CD8-positive, alpha-beta memory T cell (primary cell): ENCODE measurements at regions not wholly inside any gene's neighbourhood (a gene's known extent, or its start where the extent isn't known, plus 50 kb on each side); places are given as distances from the start of the nearest gene placed in this dataset.
"Not testable (repeated sequence)": the region's sequence is repeated elsewhere in the genome, so short reads cannot be mapped to it uniquely, and the experiment has no call there.

Experiments used
- CTCF ChIA-PET: fragments of 350-600 bp; sonication (Branson Sonifier 250); formaldehyde crosslinking; loops from one replicate; lab custom pipeline; 2021; ENCODE audit warnings: antibody characterized with exemption; lab: Charles Lee
- POLR2A ChIA-PET: fragments of 350-600 bp; sonication (Branson Sonifier 250); formaldehyde crosslinking; loops from one replicate; lab custom pipeline; 2021; ENCODE audit warnings: antibody characterized with exemption; lab: Charles Lee
- DNase-seq, 5 donors: peaks; one replicate each; pipeline versions ENCODE4 v3.0.0 to v3.0.0-alpha.2; 2020 to 2022; ENCODE audit warnings: mixed read lengths in 1 of 5
- H3K27ac ChIP-seq: one replicate; pipeline ENCODE4 v1.7.0; 2013; ENCODE audit warnings: low read depth, mild to moderate bottlenecking, low read length, moderate library complexity
- H3K27me3 ChIP-seq: 2 replicates; pipeline ENCODE4 v1.7.0; 2013; ENCODE audit warnings: low read length, mild to moderate bottlenecking; ENCODE audit not compliant: insufficient read depth, poor library complexity, severe bottlenecking
- H3K36me3 ChIP-seq: 2 replicates; pipeline ENCODE4 v1.7.0; 2013; ENCODE audit warnings: mild to moderate bottlenecking, low read length, moderate library complexity; ENCODE audit not compliant: insufficient read depth
- H3K4me1 ChIP-seq: 2 replicates; pipeline ENCODE4 v1.7.0; 2013; ENCODE audit warnings: mild to moderate bottlenecking, low read length, moderate library complexity; ENCODE audit not compliant: insufficient read depth
- H3K4me3 ChIP-seq: 2 replicates; pipeline ENCODE4 v1.7.0; 2013; ENCODE audit warnings: mild to moderate bottlenecking, low read length
- H3K9me3 ChIP-seq: 2 replicates; pipeline ENCODE4 v1.7.0; 2013; ENCODE audit warnings: mild to moderate bottlenecking, low read length
- H3K27ac Mint-ChIP-seq, 8 donors: one replicate each; pipeline ENCODE4 v1.8.0; 2020 to 2021; ENCODE audit warnings: mixed read lengths in 8 of 8, mild to moderate bottlenecking in 6 of 8, inconsistent platforms in 3 of 8, moderate library complexity in 3 of 8
- H3K27me3 Mint-ChIP-seq, 2 donors: one replicate each; pipeline ENCODE4 v1.8.0; 2020 to 2021; ENCODE audit warnings: mixed read lengths in 2 of 2, mild to moderate bottlenecking in 1 of 2, moderate library complexity in 1 of 2
- H3K36me3 Mint-ChIP-seq, 3 donors: one replicate each; pipeline ENCODE4 v1.8.0; 2020 to 2021; ENCODE audit warnings: mixed read lengths in 3 of 3, inconsistent platforms in 1 of 3, mild to moderate bottlenecking in 1 of 3
- H3K4me1 Mint-ChIP-seq, 3 donors: one replicate each; pipeline ENCODE4 v1.8.0; 2020 to 2021; ENCODE audit warnings: mixed read lengths in 3 of 3, inconsistent platforms in 1 of 3, mild to moderate bottlenecking in 1 of 3
- H3K4me3 Mint-ChIP-seq, 7 donors: one replicate each; pipeline ENCODE4 v1.8.0; 2020 to 2021; ENCODE audit warnings: mixed read lengths in 7 of 7, mild to moderate bottlenecking in 6 of 7, moderate library complexity in 4 of 7, inconsistent platforms in 2 of 7
- H3K9me3 Mint-ChIP-seq, 5 donors: one replicate each; pipeline ENCODE4 v1.8.0; 2020 to 2022; ENCODE audit warnings: mixed read lengths in 5 of 5, mild to moderate bottlenecking in 3 of 5, moderate library complexity in 2 of 5, inconsistent platforms in 1 of 5

GRCh38 chr2:163046615-163047014, 208.0 kb upstream of the KCNH7 start:
- Mint-ChIP-seq H3K36me3 (no peaks in the 10 kb centered on the region), H3K27me3 (no peaks in the 10 kb centered on the region), H3K9me3 (peaks cover 0 to 8% (median 6%) of the 10 kb centered on the region in 5 donors), H3K27ac (no peak overlapping the region), H3K4me3 (no peak overlapping the region), H3K4me1 (no peaks in the 10 kb centered on the region)
- Histone ChIP-seq H3K4me1 (no peaks in the 10 kb centered on the region), H3K4me3 (no peak overlapping the region), H3K36me3 (no peaks in the 10 kb centered on the region), H3K9me3 (no peaks in the 10 kb centered on the region), H3K27me3 (no peaks in the 10 kb centered on the region), H3K27ac (no peak overlapping the region)
- DNase-seq = no peak
- ChIA-PET CTCF (no interaction called here), POLR2A (no interaction called here)

- ChIA-PET POLR2A (no interaction called here), CTCF (no interaction called here)
- H3K27ac Mint-ChIP-seq = no peak overlapping the region
- H3K27me3 ChIP-seq = no peaks in the 10 kb centered on the region
- H3K27me3 Mint-ChIP-seq = no peaks in the 10 kb centered on the region
- H3K4me3 ChIP-seq = no peak overlapping the region
- no peak overlapping the region for H3K27ac ChIP-seq
- H3K4me1 Mint-ChIP-seq = no peaks in the 10 kb centered on the region
- no peaks in the 10 kb centered on the region for H3K9me3 ChIP-seq
- no peaks in the 10 kb centered on the region for H3K36me3 Mint-ChIP-seq
- no peak for DNase-seq
- H3K36me3 ChIP-seq = no peaks in the 10 kb centered on the region
- H3K4me1 ChIP-seq = no peaks in the 10 kb centered on the region
- peaks cover 0 to 8% (median 6%) of the 10 kb centered on the region in 5 donors for H3K9me3 Mint-ChIP-seq
- H3K4me3 Mint-ChIP-seq = no peak overlapping the region
Measured at GRCh38 chr2:163045830-163046229, 207.3 kb upstream of the KCNH7 start.

- Mint-ChIP-seq H3K4me3 (no peak overlapping the region), H3K27me3 (no peaks in the 10 kb centered on the region), H3K36me3 (no peaks in the 10 kb centered on the region), H3K27ac (no peak overlapping the region), H3K9me3 (peaks cover 0 to 11% (median 4%) of the 10 kb centered on the region in 5 donors), H3K4me1 (no peaks in the 10 kb centered on the region)
- no peaks in the 10 kb centered on the region for H3K4me1 ChIP-seq
- ChIA-PET POLR2A (no interaction called here), CTCF (no interaction called here)
- no peak overlapping the region for H3K27ac ChIP-seq
- H3K4me3 ChIP-seq = no peak overlapping the region
- DNase-seq = no peak
- no peaks in the 10 kb centered on the region for H3K36me3 ChIP-seq
- H3K9me3 ChIP-seq = no peaks in the 10 kb centered on the region
- no peaks in the 10 kb centered on the region for H3K27me3 ChIP-seq
Measured at GRCh38 chr2:163044114-163044513, 205.5 kb upstream of the KCNH7 start.

- peaks cover 0 to 8% (median 4%) of the 10 kb centered on the region in 5 donors for H3K9me3 Mint-ChIP-seq
- no peaks in the 10 kb centered on the region for H3K27me3 ChIP-seq
- H3K27ac Mint-ChIP-seq = no peak overlapping the region
- H3K36me3 ChIP-seq = no peaks in the 10 kb centered on the region
- H3K4me3 ChIP-seq = no peak overlapping the region
- H3K4me1 Mint-ChIP-seq = no peaks in the 10 kb centered on the region
- H3K36me3 Mint-ChIP-seq = no peaks in the 10 kb centered on the region
- no peak overlapping the region for H3K4me3 Mint-ChIP-seq
- CTCF ChIA-PET = no interaction called here
- H3K27ac ChIP-seq = no peak overlapping the region
- POLR2A ChIA-PET = no interaction called here
- H3K9me3 ChIP-seq = no peaks in the 10 kb centered on the region
- DNase-seq = no peak
- H3K4me1 ChIP-seq = no peaks in the 10 kb centered on the region
- H3K27me3 Mint-ChIP-seq = no peaks in the 10 kb centered on the region
Measured at GRCh38 chr2:163043201-163043600, 204.6 kb upstream of the KCNH7 start.

- Histone ChIP-seq H3K4me1 (no peaks in the 10 kb centered on the region), H3K36me3 (no peaks in the 10 kb centered on the region), H3K4me3 (no peak overlapping the region), H3K9me3 (no peaks in the 10 kb centered on the region), H3K27me3 (no peaks in the 10 kb centered on the region), H3K27ac (no peak overlapping the region)
- no peak overlapping the region for H3K27ac Mint-ChIP-seq
- DNase-seq = no peak
- no peaks in the 10 kb centered on the region for H3K36me3 Mint-ChIP-seq
- ChIA-PET CTCF (no interaction called here), POLR2A (no interaction called here)
- peaks cover 0 to 8% (median 3%) of the 10 kb centered on the region in 5 donors for H3K9me3 Mint-ChIP-seq
- H3K27me3 Mint-ChIP-seq = no peaks in the 10 kb centered on the region
- H3K4me1 Mint-ChIP-seq = no peaks in the 10 kb centered on the region
- H3K4me3 Mint-ChIP-seq = no peak overlapping the region
Measured at GRCh38 chr2:163039266-163039665, 200.7 kb upstream of the KCNH7 start.

- Mint-ChIP-seq H3K27ac (no peak overlapping the region), H3K4me1 (no peaks in the 10 kb centered on the region), H3K27me3 (no peaks in the 10 kb centered on the region), H3K9me3 (peaks cover 0 to 13% (median 4%) of the 10 kb centered on the region in 5 donors), H3K36me3 (no peaks in the 10 kb centered on the region), H3K4me3 (no peak overlapping the region)
- no peak overlapping the region for H3K27ac ChIP-seq
- H3K9me3 ChIP-seq = no peaks in the 10 kb centered on the region
- ChIA-PET CTCF (no interaction called here), POLR2A (no interaction called here)
- no peak for DNase-seq
- H3K4me1 ChIP-seq = no peaks in the 10 kb centered on the region
- H3K36me3 ChIP-seq = no peaks in the 10 kb centered on the region
- H3K27me3 ChIP-seq = no peaks in the 10 kb centered on the region
- H3K4me3 ChIP-seq = no peak overlapping the region
Measured at GRCh38 chr2:163028807-163029206, 190.2 kb upstream of the KCNH7 start.

- peak in 1 of 5 donors; percentile 41 for DNase-seq
- H3K27me3 Mint-ChIP-seq, H3K4me1 ChIP-seq, H3K4me1 Mint-ChIP-seq, H3K4me3 Mint-ChIP-seq, H3K27me3 ChIP-seq, CTCF ChIA-PET, POLR2A ChIA-PET, H3K9me3 ChIP-seq, H3K27ac Mint-ChIP-seq, H3K27ac ChIP-seq, H3K36me3 ChIP-seq, H3K36me3 Mint-ChIP-seq, H3K4me3 ChIP-seq: not testable (repeated sequence)
- peaks cover 0 to 19% (median 5%) of the 10 kb centered on the region in 5 donors for H3K9me3 Mint-ChIP-seq
Measured at GRCh38 chr2:163026136-163026775, 187.7 kb upstream of the KCNH7 start.

GRCh38 chr2:163016882-163017281, 178.3 kb upstream of the KCNH7 start:
- H3K4me3 ChIP-seq, H3K27ac ChIP-seq, CTCF ChIA-PET, H3K4me3 Mint-ChIP-seq, H3K27ac Mint-ChIP-seq, H3K9me3 ChIP-seq, DNase-seq, H3K27me3 Mint-ChIP-seq, H3K36me3 Mint-ChIP-seq, POLR2A ChIA-PET, H3K27me3 ChIP-seq, H3K4me1 ChIP-seq, H3K4me1 Mint-ChIP-seq, H3K36me3 ChIP-seq: not testable (repeated sequence)
- H3K9me3 Mint-ChIP-seq = peaks cover 2 to 21% (median 6%) of the 10 kb centered on the region in 5 donors
